ENCODE measurements at regions not wholly inside any gene's neighbourhood (a gene's known extent, or its start where the extent isn't known, plus 50 kb on each side); places are given as distances from the start of the nearest gene placed in this dataset.

- TF ChIP-seq TCF12 (IDR thresholded peaks at IDR 0.05; ENCODE audit: low read depth) (no peak), MAX (IDR thresholded peaks at IDR 0.05) (no peak)
Measured at GRCh38 chr2:65494078-65494477, 61.7 kb upstream of the SPRED2 start.

DNA sequence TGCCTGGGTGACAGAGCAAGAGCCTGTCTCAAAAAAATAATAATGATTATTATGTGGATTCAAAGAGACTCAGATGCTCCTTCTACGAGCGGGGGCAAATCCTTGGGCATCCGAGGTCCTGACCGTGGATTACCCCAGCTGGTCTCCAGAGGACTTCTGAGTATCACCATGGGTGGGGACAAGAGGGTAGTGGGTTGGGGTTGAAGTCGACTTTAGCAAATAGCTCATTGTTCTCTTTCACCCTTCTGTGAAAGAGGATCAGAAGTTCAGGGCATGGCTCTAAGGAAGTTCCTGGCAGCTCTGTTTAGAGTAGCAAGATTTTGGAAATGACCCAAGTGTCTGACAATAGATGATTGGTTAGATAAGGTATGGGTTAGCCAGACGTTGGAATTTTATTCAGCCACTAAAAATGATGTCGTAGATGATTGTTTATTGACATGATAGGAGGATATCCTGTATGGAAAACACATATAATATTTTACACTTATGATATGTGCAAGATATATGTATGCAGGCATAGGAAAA, 59.0 kb upstream of the SPRED2 start:
- no peak for TF ChIP-seq ZBTB7A (IDR thresholded peaks at IDR 0.05; ENCODE audit: low read depth)
- TF ChIP-seq RAD21 (IDR thresholded peaks at IDR 0.05; ENCODE audit: low read depth): no peak
- TF ChIP-seq CEBPB (IDR thresholded peaks at IDR 0.05): no peak
- no peak for TF ChIP-seq NFIC (IDR thresholded peaks at IDR 0.05)
- no peak for TF ChIP-seq CREB1 (IDR thresholded peaks at IDR 0.05; ENCODE audit: low read depth)
- no peak for TF ChIP-seq EGR1 (IDR thresholded peaks at IDR 0.05)
- TF ChIP-seq TEAD4 (IDR thresholded peaks at IDR 0.05): no peak
- no peak for TF ChIP-seq TAF1 (IDR thresholded peaks at IDR 0.05; ENCODE audit: low read depth)
- TF ChIP-seq MAX (IDR thresholded peaks at IDR 0.05): no peak
- TF ChIP-seq FOXM1 (IDR thresholded peaks at IDR 0.05; ENCODE audit: borderline replicate concordance, low read depth): no peak
- TF ChIP-seq TCF12 (IDR thresholded peaks at IDR 0.05; ENCODE audit: low read depth): no peak
- TF ChIP-seq, protein P1, sequence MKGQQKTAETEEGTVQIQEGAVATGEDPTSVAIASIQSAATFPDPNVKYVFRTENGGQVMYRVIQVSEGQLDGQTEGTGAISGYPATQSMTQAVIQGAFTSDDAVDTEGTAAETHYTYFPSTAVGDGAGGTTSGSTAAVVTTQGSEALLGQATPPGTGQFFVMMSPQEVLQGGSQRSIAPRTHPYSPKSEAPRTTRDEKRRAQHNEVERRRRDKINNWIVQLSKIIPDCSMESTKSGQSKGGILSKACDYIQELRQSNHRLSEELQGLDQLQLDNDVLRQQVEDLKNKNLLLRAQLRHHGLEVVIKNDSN (IDR thresholded peaks at IDR 0.05): no peak
- no peak for TF ChIP-seq EP300 (IDR thresholded peaks at IDR 0.05; ENCODE audit: borderline replicate concordance)
- TF ChIP-seq, protein P2, sequence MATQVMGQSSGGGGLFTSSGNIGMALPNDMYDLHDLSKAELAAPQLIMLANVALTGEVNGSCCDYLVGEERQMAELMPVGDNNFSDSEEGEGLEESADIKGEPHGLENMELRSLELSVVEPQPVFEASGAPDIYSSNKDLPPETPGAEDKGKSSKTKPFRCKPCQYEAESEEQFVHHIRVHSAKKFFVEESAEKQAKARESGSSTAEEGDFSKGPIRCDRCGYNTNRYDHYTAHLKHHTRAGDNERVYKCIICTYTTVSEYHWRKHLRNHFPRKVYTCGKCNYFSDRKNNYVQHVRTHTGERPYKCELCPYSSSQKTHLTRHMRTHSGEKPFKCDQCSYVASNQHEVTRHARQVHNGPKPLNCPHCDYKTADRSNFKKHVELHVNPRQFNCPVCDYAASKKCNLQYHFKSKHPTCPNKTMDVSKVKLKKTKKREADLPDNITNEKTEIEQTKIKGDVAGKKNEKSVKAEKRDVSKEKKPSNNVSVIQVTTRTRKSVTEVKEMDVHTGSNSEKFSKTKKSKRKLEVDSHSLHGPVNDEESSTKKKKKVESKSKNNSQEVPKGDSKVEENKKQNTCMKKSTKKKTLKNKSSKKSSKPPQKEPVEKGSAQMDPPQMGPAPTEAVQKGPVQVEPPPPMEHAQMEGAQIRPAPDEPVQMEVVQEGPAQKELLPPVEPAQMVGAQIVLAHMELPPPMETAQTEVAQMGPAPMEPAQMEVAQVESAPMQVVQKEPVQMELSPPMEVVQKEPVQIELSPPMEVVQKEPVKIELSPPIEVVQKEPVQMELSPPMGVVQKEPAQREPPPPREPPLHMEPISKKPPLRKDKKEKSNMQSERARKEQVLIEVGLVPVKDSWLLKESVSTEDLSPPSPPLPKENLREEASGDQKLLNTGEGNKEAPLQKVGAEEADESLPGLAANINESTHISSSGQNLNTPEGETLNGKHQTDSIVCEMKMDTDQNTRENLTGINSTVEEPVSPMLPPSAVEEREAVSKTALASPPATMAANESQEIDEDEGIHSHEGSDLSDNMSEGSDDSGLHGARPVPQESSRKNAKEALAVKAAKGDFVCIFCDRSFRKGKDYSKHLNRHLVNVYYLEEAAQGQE (IDR thresholded peaks at IDR 0.05; ENCODE audit: low read depth): no peak
- no peak for TF ChIP-seq YY1 (IDR thresholded peaks at IDR 0.05; ENCODE audit: low read depth)

DNA sequence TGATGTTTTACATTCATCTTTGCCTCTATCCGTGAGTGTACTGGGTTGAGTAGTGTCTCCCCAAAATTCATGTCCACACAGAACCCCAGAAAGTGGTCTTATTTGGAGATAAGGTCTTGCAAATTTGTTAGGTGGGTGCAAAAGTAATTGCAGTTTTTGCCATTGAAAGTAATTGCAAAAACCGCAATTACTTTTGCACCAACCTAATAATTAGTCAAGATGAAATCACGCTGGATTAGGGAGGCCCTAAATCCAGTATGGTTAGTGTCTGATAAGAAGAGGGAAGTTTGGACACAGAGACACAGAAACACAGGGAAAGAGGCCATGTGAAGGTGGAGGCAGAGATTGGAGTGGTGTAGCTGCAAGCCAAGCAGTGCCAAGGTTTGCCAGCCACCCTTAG, 57.8 kb upstream of the SPRED2 start:
- TF ChIP-seq ZBTB7A (IDR thresholded peaks at IDR 0.05; ENCODE audit: low read depth) (no peak), RAD21 (IDR thresholded peaks at IDR 0.05; ENCODE audit: low read depth) (no peak)
- TF ChIP-seq, protein P2 (IDR thresholded peaks at IDR 0.05; ENCODE audit: low read depth): no peak

GRCh38 chr2:65489269-65489668, 56.9 kb upstream of the SPRED2 start:
- TF ChIP-seq FOXM1 (IDR thresholded peaks at IDR 0.05; ENCODE audit: borderline replicate concordance, low read depth): no peak
- no peak for TF ChIP-seq EP300 (IDR thresholded peaks at IDR 0.05; ENCODE audit: borderline replicate concordance)
- no peak for TF ChIP-seq MAX (IDR thresholded peaks at IDR 0.05)
- no peak for TF ChIP-seq CEBPB (IDR thresholded peaks at IDR 0.05)
- no peak for TF ChIP-seq CREB1 (IDR thresholded peaks at IDR 0.05; ENCODE audit: low read depth)
- no peak for TF ChIP-seq TEAD4 (IDR thresholded peaks at IDR 0.05)
- TF ChIP-seq, protein P2 (IDR thresholded peaks at IDR 0.05; ENCODE audit: low read depth): no peak
- TF ChIP-seq, protein P1 (IDR thresholded peaks at IDR 0.05): no peak
- TF ChIP-seq ZBTB7A (IDR thresholded peaks at IDR 0.05; ENCODE audit: low read depth): no peak
- TF ChIP-seq RAD21 (IDR thresholded peaks at IDR 0.05; ENCODE audit: low read depth): no peak
- no peak for TF ChIP-seq NFIC (IDR thresholded peaks at IDR 0.05)
- no peak for TF ChIP-seq TAF1 (IDR thresholded peaks at IDR 0.05; ENCODE audit: low read depth)
- no peak for TF ChIP-seq EGR1 (IDR thresholded peaks at IDR 0.05)
- TF ChIP-seq TCF12 (IDR thresholded peaks at IDR 0.05; ENCODE audit: low read depth): no peak

- no peak for TF ChIP-seq MAX (IDR thresholded peaks at IDR 0.05)
- no peak for TF ChIP-seq RAD21 (IDR thresholded peaks at IDR 0.05; ENCODE audit: low read depth)
- TF ChIP-seq TCF12 (IDR thresholded peaks at IDR 0.05; ENCODE audit: low read depth): no peak
- no peak for TF ChIP-seq EP300 (IDR thresholded peaks at IDR 0.05; ENCODE audit: borderline replicate concordance)
- TF ChIP-seq CEBPB (IDR thresholded peaks at IDR 0.05): no peak
- no peak for TF ChIP-seq NFIC (IDR thresholded peaks at IDR 0.05)
Measured at GRCh38 chr2:65488527-65488926, 56.1 kb upstream of the SPRED2 start.
